ENCODE measurements at regions not wholly inside any gene's neighbourhood (a gene's known extent, or its start where the extent isn't known, plus 50 kb on each side); places are given as distances from the start of the nearest gene placed in this dataset.
"Not testable (repeated sequence)": the region's sequence is repeated elsewhere in the genome, so short reads cannot be mapped to it uniquely, and the experiment has no call there.

DNA sequence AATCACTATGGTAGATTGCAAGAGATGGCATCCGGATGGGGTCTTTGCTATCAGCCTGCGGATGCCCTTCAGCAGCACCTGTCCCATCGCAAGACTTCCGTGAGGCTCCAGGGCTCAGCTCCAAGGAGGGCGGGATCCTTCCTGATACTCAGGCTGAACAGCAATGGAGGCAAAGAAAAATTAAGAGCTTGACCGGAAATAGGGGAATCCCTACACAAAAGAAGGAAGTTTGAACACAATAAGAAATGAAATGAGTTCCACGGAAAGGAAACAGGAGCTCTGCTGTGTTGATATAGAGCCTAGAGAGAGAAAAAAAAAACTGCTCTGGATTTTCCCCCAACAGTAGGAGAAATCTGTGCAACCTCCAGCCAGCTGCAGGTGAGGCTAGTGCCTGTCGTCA is 91.9 kb downstream of the ARL4C start:
- CTCF ChIA-PET, result interaction anchor here (0.6 to 0.8 kb wide), 2 partner anchors 264 to 353 kb away, joined by 3 read pairs; no protein-coding TSS in a partner anchor
- Mint-ChIP-seq H3K4me3 (no peak overlapping the region), H3K36me3 (ENCODE audit: low read depth) (no peaks in the 10 kb centered on the region), H3K27me3 (ENCODE audit: low read depth) (no peaks in the 10 kb centered on the region), H3K9me3 (no peaks in the 10 kb centered on the region), H3K27ac (no peak overlapping the region), H3K4me1 (ENCODE audit: low read depth) (peaks cover 34% of the 10 kb centered on the region)
- no peak for DNase-seq
- intact Hi-C loops (cut with micrococcal nuclease), result no loop called here

- CTCF ChIA-PET, result interaction anchor here (2.0 kb wide), 1 partner anchor 9 kb away, joined by 5 read pairs; no protein-coding TSS in a partner anchor
- H3K27me3 Mint-ChIP-seq (ENCODE audit: low read depth), result no peaks in the 10 kb centered on the region
- H3K9me3 Mint-ChIP-seq, result no peaks in the 10 kb centered on the region
- intact Hi-C loops (cut with micrococcal nuclease), result no loop called here
- H3K4me3 Mint-ChIP-seq, result no peak overlapping the region
- H3K36me3 Mint-ChIP-seq (ENCODE audit: low read depth), result no peaks in the 10 kb centered on the region
- no peak overlapping the region for H3K27ac Mint-ChIP-seq
- H3K4me1 Mint-ChIP-seq (ENCODE audit: low read depth), result peaks cover 35% of the 10 kb centered on the region
- DNase-seq, result no peak
These were observed 93.1 kb downstream of the ARL4C start for GRCh38 chr2:234403751-234404150.

DNA sequence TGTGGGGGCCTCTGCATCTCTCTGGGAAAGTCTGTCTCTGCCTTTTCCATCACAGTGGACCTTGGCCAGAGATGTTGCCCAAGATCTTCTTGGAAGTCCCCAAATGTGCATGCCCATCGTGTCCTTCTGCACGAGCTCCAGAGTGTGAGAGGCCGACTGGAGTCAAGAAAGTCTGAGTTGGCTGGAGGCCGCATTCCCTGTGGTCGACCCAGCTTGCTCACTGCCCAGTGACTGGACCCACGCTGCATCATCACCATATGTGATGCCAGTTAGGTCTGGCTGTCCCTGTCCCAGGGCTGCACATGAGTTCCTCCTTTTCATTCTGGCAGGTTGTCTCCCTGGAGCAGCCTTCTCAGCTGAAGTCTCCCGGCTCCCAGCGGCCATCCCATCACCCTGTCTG is 93.8 kb downstream of the ARL4C start:
- intact Hi-C loops (cut with micrococcal nuclease), result no loop called here
- no peak for DNase-seq
- Mint-ChIP-seq H3K4me1 (ENCODE audit: low read depth) (peaks cover 39% of the 10 kb centered on the region), H3K9me3 (no peaks in the 10 kb centered on the region), H3K27ac (no peak overlapping the region), H3K4me3 (no peak overlapping the region), H3K27me3 (ENCODE audit: low read depth) (no peaks in the 10 kb centered on the region), H3K36me3 (ENCODE audit: low read depth) (no peaks in the 10 kb centered on the region)
- CTCF ChIA-PET, result interaction anchor here (2.0 kb wide), 1 partner anchor 9 kb away, joined by 5 read pairs; no protein-coding TSS in a partner anchor

- intact Hi-C loops (cut with micrococcal nuclease), result no loop called here
- Mint-ChIP-seq H3K36me3 (ENCODE audit: low read depth) (no peaks in the 10 kb centered on the region), H3K27ac (no peak overlapping the region)
These were observed 95.5 kb downstream of the ARL4C start for GRCh38 chr2:234401426-234401825.

DNA sequence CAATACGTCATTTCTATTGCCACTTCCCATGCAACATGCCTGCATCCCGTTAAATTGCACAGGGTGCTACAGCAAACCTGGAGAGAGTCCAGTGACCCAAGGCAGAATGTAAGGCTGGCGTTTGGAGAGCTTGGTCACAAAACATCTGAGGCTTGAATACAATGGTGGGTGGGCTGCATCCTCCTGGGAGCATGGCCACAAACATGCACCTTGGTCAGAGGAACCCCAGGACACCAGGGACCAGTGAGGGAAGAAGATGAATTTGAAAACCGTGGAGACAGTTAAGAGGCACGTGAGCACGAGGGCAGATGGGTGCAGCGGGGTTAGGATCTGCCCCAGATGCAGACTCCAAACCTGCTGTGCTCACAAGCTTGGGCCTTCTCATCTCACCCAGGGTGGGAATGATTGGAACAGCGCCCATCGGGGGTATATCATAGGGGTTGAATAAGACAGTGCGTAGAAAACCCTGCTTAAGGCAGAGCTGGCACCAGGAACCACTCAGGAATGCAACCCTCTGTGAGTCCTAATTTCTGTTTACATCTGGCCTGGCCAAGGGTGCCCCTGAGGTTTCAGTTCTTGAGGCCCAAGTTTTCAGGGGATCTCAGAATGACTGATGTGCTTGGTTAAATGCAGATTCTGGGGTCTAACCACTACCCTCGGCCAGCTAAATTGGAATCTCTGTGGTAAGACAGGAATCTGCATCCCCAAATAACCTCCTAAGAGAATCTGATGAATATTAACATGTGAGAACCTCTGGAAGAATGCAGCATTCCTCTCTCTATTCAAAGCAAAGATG is 97.2 kb downstream of the ARL4C start:
- intact Hi-C loops (cut with micrococcal nuclease), result no loop called here
- Mint-ChIP-seq H3K27ac (no peak overlapping the region), H3K4me3 (no peak overlapping the region), H3K4me1 (ENCODE audit: low read depth) (peaks cover 46% of the 10 kb centered on the region), H3K36me3 (ENCODE audit: low read depth) (no peaks in the 10 kb centered on the region), H3K27me3 (ENCODE audit: low read depth) (no peaks in the 10 kb centered on the region), H3K9me3 (no peaks in the 10 kb centered on the region)
- no peak for DNase-seq
- CTCF ChIA-PET, result no interaction called here

More at GRCh38 chr2:234401426-234401825, 95.5 kb downstream of the ARL4C start:
- peaks cover 40% of the 10 kb centered on the region for H3K4me1 Mint-ChIP-seq (ENCODE audit: low read depth)
- no peak overlapping the region for H3K4me3 Mint-ChIP-seq
- no peaks in the 10 kb centered on the region for H3K9me3 Mint-ChIP-seq
- DNase-seq, result no peak
- H3K27me3 Mint-ChIP-seq (ENCODE audit: low read depth), result no peaks in the 10 kb centered on the region
- CTCF ChIA-PET, result interaction anchor here (1.2 kb wide), 1 partner anchor 22 kb away, joined by 4 read pairs; no protein-coding TSS in a partner anchor

GRCh38 chr2:234398531-234398930 is 98.3 kb downstream of the ARL4C start:
- Mint-ChIP-seq H3K27ac (no peak overlapping the region), H3K4me1 (ENCODE audit: low read depth) (peaks cover 57% of the 10 kb centered on the region), H3K9me3 (no peaks in the 10 kb centered on the region), H3K27me3 (ENCODE audit: low read depth) (no peaks in the 10 kb centered on the region), H3K36me3 (ENCODE audit: low read depth) (no peaks in the 10 kb centered on the region), H3K4me3 (no peak overlapping the region)
- CTCF ChIA-PET, result no interaction called here
- no peak for DNase-seq
- intact Hi-C loops (cut with micrococcal nuclease), result no loop called here

GRCh38 chr2:234395891-234396420 is 100.9 kb downstream of the ARL4C start:
- Mint-ChIP-seq H3K9me3 (no peaks in the 10 kb centered on the region), H3K4me3 (no peak overlapping the region), H3K36me3 (ENCODE audit: low read depth) (no peaks in the 10 kb centered on the region), H3K4me1 (ENCODE audit: low read depth) (peaks cover 66% of the 10 kb centered on the region), H3K27me3 (ENCODE audit: low read depth) (no peaks in the 10 kb centered on the region), H3K27ac (no peak overlapping the region)
- intact Hi-C loops (cut with micrococcal nuclease), result no loop called here
- no peak for DNase-seq
- CTCF ChIA-PET, result interaction anchor here (0.9 to 1.2 kb wide), 3 partner anchors 21 to 67 kb away, joined by 3 read pairs; no protein-coding TSS in a partner anchor

DNA sequence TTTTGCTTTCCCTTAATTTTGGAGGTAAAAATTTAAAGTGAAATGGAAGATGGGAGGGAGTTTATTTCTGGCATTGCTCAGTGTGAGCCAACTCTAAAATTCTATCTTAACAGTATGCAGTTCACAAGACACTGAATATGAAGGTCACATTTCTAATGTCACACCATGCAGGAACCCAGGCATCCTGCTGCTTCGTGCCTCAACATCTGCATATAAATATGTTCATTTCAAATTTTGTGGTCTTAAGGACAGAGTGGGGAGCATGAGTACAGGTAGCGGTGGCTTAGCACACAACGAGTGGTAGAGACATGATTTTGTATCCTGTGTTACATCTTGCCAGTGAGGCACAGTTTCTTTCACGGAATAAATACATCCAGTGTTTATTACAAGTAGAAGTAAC is 102.4 kb downstream of the ARL4C start:
- H3K27me3 Mint-ChIP-seq (ENCODE audit: low read depth), result no peaks in the 10 kb centered on the region
- no peaks in the 10 kb centered on the region for H3K36me3 Mint-ChIP-seq (ENCODE audit: low read depth)
- peak overlapping the region; percentile 27 for H3K27ac Mint-ChIP-seq
- CTCF ChIA-PET, result no interaction called here
- no peaks in the 10 kb centered on the region for H3K9me3 Mint-ChIP-seq
- H3K4me3 Mint-ChIP-seq, result no peak overlapping the region
- H3K4me1 Mint-ChIP-seq (ENCODE audit: low read depth), result peaks cover 60% of the 10 kb centered on the region
- DNase-seq, result peak; percentile 25
- intact Hi-C loops (cut with micrococcal nuclease), result no loop called here

GRCh38 chr2:234393354-234393753 is 103.5 kb downstream of the ARL4C start:
- peaks cover 54% of the 10 kb centered on the region for H3K4me1 Mint-ChIP-seq (ENCODE audit: low read depth)
- H3K27ac Mint-ChIP-seq, result no peak overlapping the region
- CTCF ChIA-PET, result no interaction called here
- no peak overlapping the region for H3K4me3 Mint-ChIP-seq
- H3K9me3 Mint-ChIP-seq, result no peaks in the 10 kb centered on the region
- no peaks in the 10 kb centered on the region for H3K36me3 Mint-ChIP-seq (ENCODE audit: low read depth)
- DNase-seq, result no peak
- intact Hi-C loops (cut with micrococcal nuclease), result no loop called here
- no peaks in the 10 kb centered on the region for H3K27me3 Mint-ChIP-seq (ENCODE audit: low read depth)

DNA sequence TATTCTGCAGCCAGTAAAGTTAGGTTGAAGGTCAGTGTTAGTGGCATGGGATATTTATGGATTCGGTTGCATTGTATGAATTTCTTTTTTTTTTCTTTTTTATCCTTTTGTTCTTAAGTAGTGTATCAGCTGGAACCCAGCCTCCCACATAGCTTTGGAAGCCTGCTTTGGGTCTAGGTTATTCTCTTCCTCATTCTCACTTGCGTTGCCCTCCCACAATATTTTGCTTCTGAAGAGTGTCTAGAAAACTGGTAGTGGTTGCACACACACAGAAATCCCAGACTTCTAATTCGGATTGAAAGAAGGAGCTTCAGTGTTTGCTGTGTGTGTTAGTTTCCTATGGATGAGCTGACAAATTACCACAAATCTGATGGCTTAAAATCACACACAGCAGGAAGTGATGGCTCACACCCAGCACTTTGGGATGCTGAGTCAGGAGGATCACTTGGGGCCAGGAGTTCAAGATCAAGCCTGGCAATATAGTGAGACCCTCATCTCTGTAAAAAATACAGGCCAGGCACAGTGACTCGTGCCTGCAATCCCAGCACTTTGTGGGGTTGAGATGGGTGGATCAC is 104.8 kb downstream of the ARL4C start:
- H3K4me3 Mint-ChIP-seq, result no peak overlapping the region
- H3K4me1 Mint-ChIP-seq (ENCODE audit: low read depth), result peaks cover 54% of the 10 kb centered on the region
- H3K27me3 Mint-ChIP-seq (ENCODE audit: low read depth), result no peaks in the 10 kb centered on the region
- CTCF ChIA-PET, result interaction anchor here (0.5 kb wide), 1 partner anchor 35 kb away, joined by 3 read pairs; no protein-coding TSS in a partner anchor
- H3K36me3 Mint-ChIP-seq (ENCODE audit: low read depth), result no peaks in the 10 kb centered on the region
- DNase-seq, result peak; percentile 30
- no peaks in the 10 kb centered on the region for H3K9me3 Mint-ChIP-seq
- intact Hi-C loops (cut with micrococcal nuclease), result no loop called here
- H3K27ac Mint-ChIP-seq, result no peak overlapping the region

- Mint-ChIP-seq H3K9me3 (no peaks in the 10 kb centered on the region), H3K27ac (no peak overlapping the region), H3K4me3 (no peak overlapping the region), H3K4me1 (ENCODE audit: low read depth) (peaks cover 53% of the 10 kb centered on the region), H3K36me3 (ENCODE audit: low read depth) (no peaks in the 10 kb centered on the region), H3K27me3 (ENCODE audit: low read depth) (no peaks in the 10 kb centered on the region)
- CTCF ChIA-PET, result no interaction called here
- DNase-seq, result no peak
- intact Hi-C loops (cut with micrococcal nuclease), result no loop called here
These were observed 105.3 kb downstream of the ARL4C start for GRCh38 chr2:234391625-234392024.

GRCh38 chr2:234389661-234390060 is 107.2 kb downstream of the ARL4C start:
- H3K36me3 Mint-ChIP-seq (ENCODE audit: low read depth); H3K27ac Mint-ChIP-seq; CTCF ChIA-PET; DNase-seq; intact Hi-C loops (cut with micrococcal nuclease); H3K9me3 Mint-ChIP-seq; H3K4me3 Mint-ChIP-seq; H3K27me3 Mint-ChIP-seq (ENCODE audit: low read depth): not testable (repeated sequence)
- peaks cover 36% of the 10 kb centered on the region for H3K4me1 Mint-ChIP-seq (ENCODE audit: low read depth)

DNA sequence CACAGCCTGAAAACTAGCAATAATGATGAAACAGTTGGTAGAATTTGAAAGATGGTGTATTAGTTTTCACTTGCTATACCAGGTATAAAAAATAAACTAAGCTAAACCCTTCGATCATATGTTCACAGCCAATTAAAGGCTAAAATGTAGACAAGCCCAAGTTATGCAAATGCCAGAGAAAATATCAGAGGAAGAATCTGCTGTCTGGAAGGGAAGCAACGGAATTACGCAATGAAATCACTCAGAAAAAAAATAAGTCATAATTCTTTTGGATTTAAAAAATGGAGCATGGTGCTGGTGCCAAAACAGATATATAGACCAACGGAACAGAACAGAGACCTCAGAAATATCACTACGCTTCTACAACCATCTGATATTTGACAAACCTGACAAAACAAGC is 108.3 kb downstream of the ARL4C start:
- CTCF ChIA-PET, result no interaction called here
- no peak for DNase-seq
- H3K27ac Mint-ChIP-seq, result no peak overlapping the region
- intact Hi-C loops (cut with micrococcal nuclease), result no loop called here
- H3K9me3 Mint-ChIP-seq, result peaks cover 4% of the 10 kb centered on the region
- H3K27me3 Mint-ChIP-seq (ENCODE audit: low read depth), result no peaks in the 10 kb centered on the region
- no peak overlapping the region for H3K4me3 Mint-ChIP-seq
- no peaks in the 10 kb centered on the region for H3K36me3 Mint-ChIP-seq (ENCODE audit: low read depth)
- H3K4me1 Mint-ChIP-seq (ENCODE audit: low read depth), result peaks cover 26% of the 10 kb centered on the region

Data from activated naive CD4-positive, alpha-beta T cell treated with anti-CD3 and anti-CD28 coated beads for 36 hours (primary cell).